ENCODE measurements at regions not wholly inside any gene's neighbourhood (a gene's known extent, or its start where the extent isn't known, plus 50 kb on each side); places are given as distances from the start of the nearest gene placed in this dataset.

- TF ChIP-seq, protein P1, sequence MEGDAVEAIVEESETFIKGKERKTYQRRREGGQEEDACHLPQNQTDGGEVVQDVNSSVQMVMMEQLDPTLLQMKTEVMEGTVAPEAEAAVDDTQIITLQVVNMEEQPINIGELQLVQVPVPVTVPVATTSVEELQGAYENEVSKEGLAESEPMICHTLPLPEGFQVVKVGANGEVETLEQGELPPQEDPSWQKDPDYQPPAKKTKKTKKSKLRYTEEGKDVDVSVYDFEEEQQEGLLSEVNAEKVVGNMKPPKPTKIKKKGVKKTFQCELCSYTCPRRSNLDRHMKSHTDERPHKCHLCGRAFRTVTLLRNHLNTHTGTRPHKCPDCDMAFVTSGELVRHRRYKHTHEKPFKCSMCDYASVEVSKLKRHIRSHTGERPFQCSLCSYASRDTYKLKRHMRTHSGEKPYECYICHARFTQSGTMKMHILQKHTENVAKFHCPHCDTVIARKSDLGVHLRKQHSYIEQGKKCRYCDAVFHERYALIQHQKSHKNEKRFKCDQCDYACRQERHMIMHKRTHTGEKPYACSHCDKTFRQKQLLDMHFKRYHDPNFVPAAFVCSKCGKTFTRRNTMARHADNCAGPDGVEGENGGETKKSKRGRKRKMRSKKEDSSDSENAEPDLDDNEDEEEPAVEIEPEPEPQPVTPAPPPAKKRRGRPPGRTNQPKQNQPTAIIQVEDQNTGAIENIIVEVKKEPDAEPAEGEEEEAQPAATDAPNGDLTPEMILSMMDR (IDR thresholded peaks at IDR 0.05): no peak
- TF ChIP-seq ZNF512 (CRISPR knock-in tag; IDR thresholded peaks at IDR 0.05; ENCODE audit: borderline replicate concordance): no peak
- no peak for TF ChIP-seq CREM (CRISPR knock-in tag; IDR thresholded peaks at IDR 0.05)
- no peak for TF ChIP-seq ZNF317 (CRISPR knock-in tag; IDR thresholded peaks at IDR 0.05; ENCODE audit: borderline replicate concordance, low read depth)
- TF ChIP-seq ZBTB21 (CRISPR knock-in tag; IDR thresholded peaks at IDR 0.05; ENCODE audit: borderline replicate concordance): no peak
- TF ChIP-seq JAZF1 (CRISPR knock-in tag; IDR thresholded peaks at IDR 0.05): no peak
These were observed 1207.3 kb downstream of the SLC16A7 start for GRCh38 chr12:60803147-60803546.
